HG03342 (cell line): ENCODE measurements at regions not wholly inside any gene's neighbourhood (a gene's known extent, or its start where the extent isn't known, plus 50 kb on each side); places are given as distances from the start of the nearest gene placed in this dataset.

ENCODE experiments used
- ATAC-seq: cut with Tn5 transposase; IDR thresholded peaks from one replicate; pipeline ENCODE4 v1.9.1; 2021; ENCODE audit warnings: mild to moderate bottlenecking, moderate library complexity; ENCODE audit not compliant: unreplicated experiment

GRCh38 chr1:218135371-218135770 lies 149.7 kb upstream of the RRP15 start:
- no peak for ATAC-seq

GRCh38 chr1:218139761-218140160 lies 145.3 kb upstream of the RRP15 start:
- ATAC-seq = no peak

- no peak for ATAC-seq
These were observed 128.5 kb upstream of the RRP15 start for GRCh38 chr1:218156595-218156994.

GRCh38 chr1:218163371-218163770 lies 121.7 kb upstream of the RRP15 start:
- ATAC-seq = no peak

- peak; percentile 57 for ATAC-seq
These were observed 120.8 kb upstream of the RRP15 start for GRCh38 chr1:218164111-218164929.

GRCh38 chr1:218164930-218165700 lies 120.0 kb upstream of the RRP15 start:
- ATAC-seq = peak; percentile 36

GRCh38 chr1:218165701-218166114 lies 119.4 kb upstream of the RRP15 start:
- no peak for ATAC-seq

- no peak for ATAC-seq
These were observed 118.7 kb upstream of the RRP15 start for GRCh38 chr1:218166268-218166945.

- no peak for ATAC-seq
These were observed 113.7 kb upstream of the RRP15 start for GRCh38 chr1:218171302-218171893.

GRCh38 chr1:218182455-218182854 lies 102.6 kb upstream of the RRP15 start:
- no peak for ATAC-seq

- ATAC-seq = no peak
These were observed 84.1 kb upstream of the RRP15 start for GRCh38 chr1:218200979-218201378.

GRCh38 chr1:218201601-218202000 lies 83.5 kb upstream of the RRP15 start:
- no peak for ATAC-seq

GRCh38 chr1:218205721-218206120 lies 79.4 kb upstream of the RRP15 start:
- no peak for ATAC-seq

- no peak for ATAC-seq
These were observed 77.9 kb upstream of the RRP15 start for GRCh38 chr1:218207194-218207593.

GRCh38 chr1:218209351-218209861 lies 75.7 kb upstream of the RRP15 start:
- no peak for ATAC-seq

GRCh38 chr1:218211241-218211640 lies 73.9 kb upstream of the RRP15 start:
- ATAC-seq = no peak

- no peak for ATAC-seq
These were observed 68.1 kb upstream of the RRP15 start for GRCh38 chr1:218217040-218217439.

GRCh38 chr1:218219460-218219859 lies 65.6 kb upstream of the RRP15 start:
- no peak for ATAC-seq

- ATAC-seq = no peak
These were observed 61.0 kb upstream of the RRP15 start for GRCh38 chr1:218224101-218224500.

GRCh38 chr1:218226005-218226404 lies 59.1 kb upstream of the RRP15 start:
- ATAC-seq = no peak
